ENCODE measurements at regions not wholly inside any gene's neighbourhood (a gene's known extent, or its start where the extent isn't known, plus 50 kb on each side); places are given as distances from the start of the nearest gene placed in this dataset.

DNA sequence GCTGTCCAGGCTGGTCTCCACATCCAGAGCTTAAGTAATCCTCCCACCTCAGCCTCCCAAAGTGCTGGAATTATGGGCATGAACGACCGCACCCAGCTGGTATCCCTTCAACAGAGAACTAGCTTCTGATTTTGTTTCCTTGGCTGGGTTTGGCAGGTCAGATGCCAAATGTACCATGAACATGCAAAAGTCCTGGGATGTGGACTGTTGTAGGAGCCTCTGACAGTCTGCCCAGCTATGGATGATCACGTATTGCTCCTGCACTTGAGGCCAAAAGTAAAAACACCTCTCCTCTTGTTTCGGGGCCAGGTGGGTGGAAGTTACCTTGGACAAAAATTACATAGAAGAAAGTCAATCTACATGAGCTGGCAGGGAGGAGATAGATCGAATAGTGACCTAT is 699.5 kb downstream of the TYW1 start:
- intact Hi-C loops (cut with DNase I): no loop called here
- WGBS (ENCODE audit: insufficient coverage, low coverage, low lambda C conversion rate, missing lambda C conversion rate): 36% methylated on average over 5 of the region's 5 CpGs

GRCh38 chr7:67696878-67697277 is 700.2 kb downstream of the TYW1 start:
- Histone ChIP-seq H3K9me3 (no peaks in the 10 kb centered on the region), H3K36me3 (no peaks in the 10 kb centered on the region), H3K27me3 (no peaks in the 10 kb centered on the region), H3K4me3 (no peak overlapping the region), H3K4me1 (peaks cover 0 to 21% (median 8%) of the 10 kb centered on the region in 4 donors), H3K27ac (no peak overlapping the region)
- ATAC-seq (no peak), DNase-seq (no peak)
- intact Hi-C loops (cut with DNase I): no loop called here
- TF ChIP-seq, protein P1, sequence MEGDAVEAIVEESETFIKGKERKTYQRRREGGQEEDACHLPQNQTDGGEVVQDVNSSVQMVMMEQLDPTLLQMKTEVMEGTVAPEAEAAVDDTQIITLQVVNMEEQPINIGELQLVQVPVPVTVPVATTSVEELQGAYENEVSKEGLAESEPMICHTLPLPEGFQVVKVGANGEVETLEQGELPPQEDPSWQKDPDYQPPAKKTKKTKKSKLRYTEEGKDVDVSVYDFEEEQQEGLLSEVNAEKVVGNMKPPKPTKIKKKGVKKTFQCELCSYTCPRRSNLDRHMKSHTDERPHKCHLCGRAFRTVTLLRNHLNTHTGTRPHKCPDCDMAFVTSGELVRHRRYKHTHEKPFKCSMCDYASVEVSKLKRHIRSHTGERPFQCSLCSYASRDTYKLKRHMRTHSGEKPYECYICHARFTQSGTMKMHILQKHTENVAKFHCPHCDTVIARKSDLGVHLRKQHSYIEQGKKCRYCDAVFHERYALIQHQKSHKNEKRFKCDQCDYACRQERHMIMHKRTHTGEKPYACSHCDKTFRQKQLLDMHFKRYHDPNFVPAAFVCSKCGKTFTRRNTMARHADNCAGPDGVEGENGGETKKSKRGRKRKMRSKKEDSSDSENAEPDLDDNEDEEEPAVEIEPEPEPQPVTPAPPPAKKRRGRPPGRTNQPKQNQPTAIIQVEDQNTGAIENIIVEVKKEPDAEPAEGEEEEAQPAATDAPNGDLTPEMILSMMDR (IDR thresholded peaks at IDR 0.05): no peak
- TF ChIP-seq POLR2A (IDR thresholded peaks at IDR 0.05): no peak
- 87% methylated on average over 5 of the region's 7 CpGs for WGBS (ENCODE audit: insufficient coverage, low coverage, low lambda C conversion rate, missing lambda C conversion rate)

More for the DNA sequence above, 699.5 kb downstream of the TYW1 start:
- Histone ChIP-seq H3K4me1 (peaks cover 0 to 21% (median 8%) of the 10 kb centered on the region in 4 donors), H3K27ac (no peak overlapping the region), H3K4me3 (no peak overlapping the region), H3K36me3 (no peaks in the 10 kb centered on the region), H3K27me3 (no peaks in the 10 kb centered on the region), H3K9me3 (no peaks in the 10 kb centered on the region)
- ATAC-seq (peak; percentile 40 to 68 (median 57)), DNase-seq (peak in 1 of 3 donors; percentile 78)
- TF ChIP-seq POLR2A (IDR thresholded peaks at IDR 0.05): no peak
- TF ChIP-seq, protein P1 (IDR thresholded peaks at IDR 0.05): no peak

DNA sequence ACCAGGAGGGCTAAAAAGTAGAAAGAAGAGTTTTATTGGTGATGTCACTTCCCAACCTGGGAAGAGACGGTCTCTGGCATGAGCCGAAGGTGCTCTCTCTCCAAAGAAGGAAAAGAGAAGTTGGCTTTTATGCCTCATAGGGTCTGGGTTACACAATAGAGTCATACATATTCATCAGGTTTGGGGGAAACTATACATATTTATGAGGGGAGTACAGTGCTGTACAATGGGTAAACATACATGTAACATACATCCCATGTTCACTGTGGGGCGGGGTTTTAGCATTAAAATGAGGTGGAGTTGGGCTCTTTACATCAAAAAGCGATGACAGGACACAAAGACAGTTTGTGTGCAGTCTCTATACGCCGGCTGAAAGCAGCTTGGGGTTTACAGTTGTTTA is 701.7 kb downstream of the TYW1 start:
- Histone ChIP-seq H3K4me3 (no peak overlapping the region), H3K27me3 (no peaks in the 10 kb centered on the region), H3K4me1 (peaks cover 0 to 12% (median 3%) of the 10 kb centered on the region in 4 donors), H3K27ac (no peak overlapping the region), H3K9me3 (no peaks in the 10 kb centered on the region), H3K36me3 (no peaks in the 10 kb centered on the region)
- intact Hi-C loops (cut with DNase I): no loop called here
- TF ChIP-seq, protein P1 (IDR thresholded peaks at IDR 0.05): no peak
- TF ChIP-seq POLR2A (IDR thresholded peaks at IDR 0.05): no peak
- WGBS (ENCODE audit: insufficient coverage, low coverage, low lambda C conversion rate, missing lambda C conversion rate): 75% methylated on average over 6 of the region's 6 CpGs
- ATAC-seq: no peak
- no peak for DNase-seq

GRCh38 chr7:67705850-67706249 is 709.2 kb downstream of the TYW1 start:
- H3K4me1 ChIP-seq: no peaks in the 10 kb centered on the region
- DNase-seq: no peak
- no peak overlapping the region for H3K4me3 ChIP-seq
- 38% methylated on average over 2 of the region's 2 CpGs for WGBS (ENCODE audit: insufficient coverage, low coverage, low lambda C conversion rate, missing lambda C conversion rate)
- H3K9me3 ChIP-seq: no peaks in the 10 kb centered on the region
- H3K27ac ChIP-seq: no peak overlapping the region
- intact Hi-C loops (cut with DNase I): no loop called here
- no peaks in the 10 kb centered on the region for H3K36me3 ChIP-seq
- no peak for ATAC-seq
- no peaks in the 10 kb centered on the region for H3K27me3 ChIP-seq
- TF ChIP-seq, protein P1 (IDR thresholded peaks at IDR 0.05): no peak
- no peak for TF ChIP-seq POLR2A (IDR thresholded peaks at IDR 0.05)

- intact Hi-C loops (cut with DNase I): no loop called here
- no peak overlapping the region for H3K27ac ChIP-seq
- H3K27me3 ChIP-seq: no peaks in the 10 kb centered on the region
- 84% methylated on average over 5 of the region's 6 CpGs for WGBS (ENCODE audit: insufficient coverage, low coverage, low lambda C conversion rate, missing lambda C conversion rate)
- H3K36me3 ChIP-seq: no peaks in the 10 kb centered on the region
- DNase-seq: no peak
- no peaks in the 10 kb centered on the region for H3K4me1 ChIP-seq
- no peak overlapping the region for H3K4me3 ChIP-seq
- H3K9me3 ChIP-seq: no peaks in the 10 kb centered on the region
- no peak for TF ChIP-seq POLR2A (IDR thresholded peaks at IDR 0.05)
- TF ChIP-seq, protein P1 (IDR thresholded peaks at IDR 0.05): no peak
- no peak for ATAC-seq
These were observed 715.1 kb downstream of the TYW1 start for GRCh38 chr7:67711706-67712105.
